ENCODE measurements at regions not wholly inside any gene's neighbourhood (a gene's known extent, or its start where the extent isn't known, plus 50 kb on each side); places are given as distances from the start of the nearest gene placed in this dataset.
"Not testable (repeated sequence)": the region's sequence is repeated elsewhere in the genome, so short reads cannot be mapped to it uniquely, and the experiment has no call there.

DNA sequence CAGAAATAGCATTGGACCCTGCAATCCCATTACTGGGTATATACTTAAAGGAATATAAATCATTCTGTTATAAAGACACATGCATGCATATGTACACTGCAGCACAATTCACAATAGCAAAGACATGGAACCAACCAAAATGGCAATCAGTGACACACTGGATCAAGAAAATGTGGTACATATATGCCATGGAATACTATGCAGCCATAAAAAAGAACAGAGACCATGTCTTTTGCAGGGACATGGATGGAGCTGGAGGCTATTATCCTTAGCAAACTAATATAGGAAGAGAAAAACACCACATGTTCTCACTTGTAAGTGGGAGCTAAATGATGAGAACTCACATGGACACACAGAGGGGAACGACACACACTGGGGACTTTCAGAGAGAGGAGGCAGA lies 53.9 kb upstream of the GOLGA8A start:
- TF ChIP-seq POLR2AphosphoS5 (IDR thresholded peaks at IDR 0.05; ENCODE audit: low read depth, low read length); YY1 (IDR thresholded peaks at IDR 0.05; ENCODE audit: low read depth, low read length); RBBP5 (IDR thresholded peaks at IDR 0.05; ENCODE audit: borderline replicate concordance, low read depth, low read length); KDM5A (IDR thresholded peaks at IDR 0.05; ENCODE audit: low read length); GTF2F1 (IDR thresholded peaks at IDR 0.05; ENCODE audit: borderline replicate concordance, low read depth, low read length); POLR2A (IDR thresholded peaks at IDR 0.05; ENCODE audit: control extremely low read depth in 1 of 2, low read depth in 2 of 2, low read length in 2 of 2); RNF2 (IDR thresholded peaks at IDR 0.05; ENCODE audit: borderline replicate concordance, low read depth, low read length, missing control alignments, poor library complexity, severe bottlenecking); EZH2 (IDR thresholded peaks at IDR 0.05; ENCODE audit: low read depth, low read length, severe bottlenecking); ZNF274 (IDR thresholded peaks at IDR 0.05; ENCODE audit: borderline replicate concordance, extremely low read depth, low read length); TBP (IDR thresholded peaks at IDR 0.05; ENCODE audit: low read depth, low read length); HDAC6 (IDR thresholded peaks at IDR 0.05; ENCODE audit: low read depth, low read length); SIX5 (IDR thresholded peaks at IDR 0.05; ENCODE audit: low read depth, low read length): not testable (repeated sequence)
- TF ChIP-seq, protein P1, sequence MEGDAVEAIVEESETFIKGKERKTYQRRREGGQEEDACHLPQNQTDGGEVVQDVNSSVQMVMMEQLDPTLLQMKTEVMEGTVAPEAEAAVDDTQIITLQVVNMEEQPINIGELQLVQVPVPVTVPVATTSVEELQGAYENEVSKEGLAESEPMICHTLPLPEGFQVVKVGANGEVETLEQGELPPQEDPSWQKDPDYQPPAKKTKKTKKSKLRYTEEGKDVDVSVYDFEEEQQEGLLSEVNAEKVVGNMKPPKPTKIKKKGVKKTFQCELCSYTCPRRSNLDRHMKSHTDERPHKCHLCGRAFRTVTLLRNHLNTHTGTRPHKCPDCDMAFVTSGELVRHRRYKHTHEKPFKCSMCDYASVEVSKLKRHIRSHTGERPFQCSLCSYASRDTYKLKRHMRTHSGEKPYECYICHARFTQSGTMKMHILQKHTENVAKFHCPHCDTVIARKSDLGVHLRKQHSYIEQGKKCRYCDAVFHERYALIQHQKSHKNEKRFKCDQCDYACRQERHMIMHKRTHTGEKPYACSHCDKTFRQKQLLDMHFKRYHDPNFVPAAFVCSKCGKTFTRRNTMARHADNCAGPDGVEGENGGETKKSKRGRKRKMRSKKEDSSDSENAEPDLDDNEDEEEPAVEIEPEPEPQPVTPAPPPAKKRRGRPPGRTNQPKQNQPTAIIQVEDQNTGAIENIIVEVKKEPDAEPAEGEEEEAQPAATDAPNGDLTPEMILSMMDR (IDR thresholded peaks at IDR 0.05; ENCODE audit: control extremely low read depth in 1 of 3, insufficient read depth in 1 of 3, low read depth in 1 of 3, low read length in 3 of 3), result not testable (repeated sequence)
- TF ChIP-seq, protein P2, sequence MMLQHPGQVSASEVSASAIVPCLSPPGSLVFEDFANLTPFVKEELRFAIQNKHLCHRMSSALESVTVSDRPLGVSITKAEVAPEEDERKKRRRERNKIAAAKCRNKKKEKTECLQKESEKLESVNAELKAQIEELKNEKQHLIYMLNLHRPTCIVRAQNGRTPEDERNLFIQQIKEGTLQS (IDR thresholded peaks at IDR 0.05; ENCODE audit: insufficient read depth, low read depth, low read length), result not testable (repeated sequence)

Measured in H1 (cell line).